Transverse colon (tissue), 3 donors: ENCODE measurements at regions not wholly inside any gene's neighbourhood (a gene's known extent, or its start where the extent isn't known, plus 50 kb on each side); places are given as distances from the start of the nearest gene placed in this dataset.

Experiments used
- CTCF ChIP-seq, 5 experiments: fragments of 200-600 bp in 3 of 5; fragments of 450-650 bp in 2 of 5; sonication (generic) in 3 of 5; IDR thresholded peaks; 1 replicate in 2 of 5; 2 replicates in 3 of 5; pipeline ENCODE4 v1.5.1; 2016 to 2017; ENCODE audit warnings: antibody characterized with exemption in 5 of 5, inconsistent platforms in 3 of 5, mild to moderate bottlenecking in 2 of 5, moderate library complexity in 1 of 5
- EP300 ChIP-seq: sonication (generic); formaldehyde crosslinking; IDR thresholded peaks from one replicate; pipeline ENCODE4 v1.6.1; 2017; ENCODE audit warnings: antibody characterized with exemption, low read depth
- POLR2A ChIP-seq: fragments of 450-650 bp; IDR thresholded peaks from one replicate; pipeline ENCODE4 v1.6.1; 2016; ENCODE audit warnings: antibody characterized with exemption, mild to moderate bottlenecking, moderate library complexity

- TF ChIP-seq POLR2A, result no peak
- no peak for TF ChIP-seq CTCF (IDR thresholded peaks at IDR 0.05)
- no peak for TF ChIP-seq EP300
These were observed 457.2 kb upstream of the TRIB2 start for GRCh38 chr2:12259493-12259892.
